HG03354 (cell line): ENCODE measurements at regions not wholly inside any gene's neighbourhood (a gene's known extent, or its start where the extent isn't known, plus 50 kb on each side); places are given as distances from the start of the nearest gene placed in this dataset.

Experiments
- ATAC-seq: cut with Tn5 transposase; IDR thresholded peaks from one replicate; pipeline ENCODE4 v1.9.1; 2021; ENCODE audit warnings: mild to moderate bottlenecking; ENCODE audit not compliant: unreplicated experiment, poor library complexity, severe bottlenecking

DNA sequence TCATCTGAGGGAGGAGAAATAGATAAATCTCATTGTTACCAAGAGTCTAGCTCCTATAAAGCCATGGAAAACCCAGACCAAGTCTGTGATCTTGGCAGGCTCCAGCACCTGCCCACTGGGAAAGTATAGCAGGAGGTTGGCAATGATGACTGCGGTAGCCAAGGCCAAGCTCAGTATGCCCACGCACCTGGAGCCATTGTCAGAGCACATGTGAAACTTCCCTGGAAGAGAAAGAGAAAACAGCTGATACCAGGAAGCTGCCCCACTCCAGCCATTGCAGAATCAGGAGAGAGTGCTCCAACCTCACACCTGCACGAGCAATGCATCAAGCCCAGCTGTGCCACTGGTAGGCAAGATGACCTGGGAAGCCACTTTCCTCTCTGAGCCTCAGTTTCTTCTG is 62.2 kb upstream of the HEPHL1 start:
- ATAC-seq = no peak

DNA sequence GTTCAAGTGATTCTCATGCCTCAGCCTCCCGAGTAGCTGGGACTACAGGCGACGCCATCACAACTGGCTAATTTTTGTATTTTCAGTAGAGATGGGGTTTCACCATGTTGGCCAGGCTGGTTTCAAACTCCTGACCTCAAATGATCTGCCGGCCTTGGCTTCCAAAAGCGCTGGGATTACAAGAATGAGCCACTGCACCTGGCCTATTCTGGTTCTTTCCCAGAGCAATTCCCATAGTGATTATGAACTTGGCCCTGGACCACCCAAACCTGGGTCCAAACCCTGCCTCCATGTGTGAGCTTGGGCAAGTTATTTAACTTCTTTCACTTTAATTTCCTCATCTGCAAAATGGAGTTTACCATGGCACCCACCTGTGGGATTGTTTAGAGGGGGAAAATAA is 61.5 kb upstream of the HEPHL1 start:
- no peak for ATAC-seq

DNA sequence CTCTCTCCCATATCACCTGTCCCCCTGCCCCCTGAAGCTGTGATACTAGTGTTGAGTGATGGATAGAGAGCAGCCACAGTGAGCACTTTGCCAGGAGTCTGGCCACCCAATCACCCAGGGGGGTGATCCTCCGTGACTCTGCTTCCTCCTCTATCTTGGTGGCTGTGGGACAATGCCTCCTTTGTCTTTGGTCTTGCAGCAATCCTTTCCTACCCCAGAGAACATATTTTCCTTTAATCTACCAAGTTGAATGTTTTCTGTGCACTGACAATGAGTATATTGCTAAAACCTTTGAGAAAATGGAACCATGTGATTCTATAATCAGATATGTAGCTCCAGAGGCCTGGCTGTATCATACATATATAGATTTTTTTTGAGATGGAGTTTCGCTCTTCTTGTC is 58.1 kb upstream of the HEPHL1 start:
- ATAC-seq = no peak

DNA sequence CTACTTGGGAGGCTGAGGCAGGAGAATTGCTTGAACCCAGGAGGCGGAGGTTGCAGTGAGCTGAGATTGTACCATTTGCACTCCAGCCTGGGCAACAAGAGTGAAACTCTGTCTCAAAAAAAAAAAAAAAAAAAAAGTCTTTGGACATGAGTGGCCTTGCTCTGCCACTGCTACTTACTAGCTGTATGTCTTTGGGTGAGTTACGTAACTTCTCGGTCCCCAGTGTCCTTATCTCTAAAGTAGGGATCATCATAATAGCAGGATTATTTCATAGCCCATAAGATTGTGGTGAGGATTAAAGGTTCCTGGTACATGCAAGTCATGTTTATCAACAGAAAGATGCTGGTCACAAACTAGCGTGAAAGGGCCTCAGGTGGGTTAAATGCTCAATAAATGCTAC is 53.9 kb upstream of the HEPHL1 start:
- no peak for ATAC-seq

DNA sequence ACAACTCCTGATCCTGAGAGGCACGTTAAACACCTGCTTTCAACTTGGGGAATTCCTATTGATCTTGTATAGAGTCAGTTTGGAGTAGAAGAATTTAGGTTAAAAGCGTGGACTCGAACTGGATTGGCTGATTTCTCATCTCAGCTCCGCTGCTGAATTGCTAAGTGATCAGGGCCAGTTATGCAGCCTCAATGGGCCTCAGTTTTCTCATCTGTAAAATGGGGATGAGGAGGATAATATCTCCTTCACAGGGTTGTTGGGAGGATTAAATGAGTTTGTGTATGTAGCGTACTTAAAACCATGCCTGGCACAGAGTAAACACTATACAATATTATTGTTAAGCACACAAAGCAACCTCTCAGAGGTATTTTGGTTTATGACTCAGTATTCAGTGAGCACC is 53.2 kb upstream of the HEPHL1 start:
- no peak for ATAC-seq

DNA sequence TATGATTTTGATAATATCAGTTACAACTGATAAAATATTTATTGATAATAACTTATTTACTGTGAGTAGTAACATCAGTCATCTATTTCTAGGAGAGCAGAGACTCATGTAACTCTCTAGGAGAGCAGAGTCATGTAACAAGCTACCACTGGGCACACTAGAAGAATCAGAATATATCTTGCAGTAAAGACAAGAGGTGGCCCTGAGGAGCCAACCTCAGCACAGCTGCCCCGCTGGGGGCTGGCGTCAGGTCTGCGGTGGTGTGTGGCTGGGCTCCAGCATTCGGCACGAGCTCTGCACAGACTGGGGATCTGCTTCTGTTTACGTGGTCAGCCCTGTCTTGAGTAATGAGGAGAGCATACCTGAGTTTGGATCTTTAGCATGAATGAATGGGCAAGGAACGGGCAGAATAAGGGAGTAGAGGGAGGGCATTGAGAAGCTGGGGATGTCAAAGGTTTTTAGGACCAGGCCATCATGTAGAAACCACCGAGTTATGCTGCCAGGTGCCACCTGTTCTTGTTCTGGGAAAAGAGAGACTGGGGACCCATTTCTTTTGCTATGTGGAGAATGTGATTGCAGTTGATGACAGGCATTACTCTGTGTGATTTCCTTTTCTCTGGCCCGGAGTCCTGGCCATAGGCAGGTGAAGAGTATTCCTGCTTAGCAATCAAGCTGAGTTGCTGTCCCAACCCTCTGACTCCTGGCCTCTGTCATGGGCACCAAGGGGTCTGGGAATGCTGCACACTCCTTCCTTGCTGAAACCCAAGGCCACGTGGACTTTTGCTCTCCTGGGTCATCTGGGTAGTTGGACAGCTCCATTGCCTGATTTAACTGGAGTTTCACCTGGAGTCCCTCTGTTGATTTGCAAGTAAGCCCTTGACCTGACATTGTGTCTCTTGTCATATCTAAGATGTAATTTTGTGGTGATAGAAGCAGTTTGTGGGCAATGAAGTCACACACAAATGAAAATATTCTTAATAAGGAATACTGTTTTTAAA is 50.9 kb upstream of the HEPHL1 start:
- no peak for ATAC-seq
